ENCODE measurements at regions not wholly inside any gene's neighbourhood (a gene's known extent, or its start where the extent isn't known, plus 50 kb on each side); places are given as distances from the start of the nearest gene placed in this dataset.

GRCh38 chr18:40388121-40388520 lies 1566.9 kb upstream of the PIK3C3 start:
- TF ChIP-seq CTCF (IDR thresholded peaks at IDR 0.05 in 8 of 11, conservative IDR thresholded peaks at IDR 0.05 in 3 of 11) (no peak), POLR2A (IDR thresholded peaks at IDR 0.05) (no peak)
